ENCODE measurements at regions not wholly inside any gene's neighbourhood (a gene's known extent, or its start where the extent isn't known, plus 50 kb on each side); places are given as distances from the start of the nearest gene placed in this dataset.
"Not testable (repeated sequence)": the region's sequence is repeated elsewhere in the genome, so short reads cannot be mapped to it uniquely, and the experiment has no call there.

GRCh38 chr13:90246687-90247345 lies 1100.7 kb upstream of the MIR17HG start:
- DNase-seq (ENCODE audit: insufficient read length) (no peak), FAIRE-seq (no peak)
- TF ChIP-seq POLR2AphosphoS5 (IDR thresholded peaks at IDR 0.05; ENCODE audit: low read depth, low read length) = no peak
- no peak for TF ChIP-seq TAF1 (IDR thresholded peaks at IDR 0.05; ENCODE audit: borderline replicate concordance, low read depth, low read length)
- no peak for TF ChIP-seq POLR2A (IDR thresholded peaks at IDR 0.05; ENCODE audit: low read depth, low read length)

- TF ChIP-seq POLR2A (IDR thresholded peaks at IDR 0.05; ENCODE audit: low read depth, low read length) (no peak), POLR2AphosphoS5 (IDR thresholded peaks at IDR 0.05; ENCODE audit: low read depth, low read length) (no peak), TAF1 (IDR thresholded peaks at IDR 0.05; ENCODE audit: borderline replicate concordance, low read depth, low read length) (no peak)
- FAIRE-seq (no peak), DNase-seq (ENCODE audit: insufficient read length) (no peak)
These were observed 1093.7 kb upstream of the MIR17HG start for GRCh38 chr13:90253806-90254205.

- TF ChIP-seq TAF1 (IDR thresholded peaks at IDR 0.05; ENCODE audit: borderline replicate concordance, low read depth, low read length) (no peak), POLR2AphosphoS5 (IDR thresholded peaks at IDR 0.05; ENCODE audit: low read depth, low read length) (no peak), POLR2A (IDR thresholded peaks at IDR 0.05; ENCODE audit: low read depth, low read length) (no peak)
- DNase-seq (ENCODE audit: insufficient read length) (no peak), FAIRE-seq (no peak)
These were observed 1093.0 kb upstream of the MIR17HG start for GRCh38 chr13:90254437-90254836.

GRCh38 chr13:90256746-90257145 lies 1090.7 kb upstream of the MIR17HG start:
- FAIRE-seq = no peak

GRCh38 chr13:90258129-90258528 lies 1089.4 kb upstream of the MIR17HG start:
- no peak for TF ChIP-seq TAF1 (IDR thresholded peaks at IDR 0.05; ENCODE audit: borderline replicate concordance, low read depth, low read length)
- no peak for TF ChIP-seq POLR2A (IDR thresholded peaks at IDR 0.05; ENCODE audit: low read depth, low read length)
- no peak for TF ChIP-seq POLR2AphosphoS5 (IDR thresholded peaks at IDR 0.05; ENCODE audit: low read depth, low read length)
- no peak for FAIRE-seq
- DNase-seq (ENCODE audit: insufficient read length) = no peak

More at GRCh38 chr13:90256746-90257145, 1090.7 kb upstream of the MIR17HG start:
- TF ChIP-seq TAF1 (IDR thresholded peaks at IDR 0.05; ENCODE audit: borderline replicate concordance, low read depth, low read length) = no peak
- TF ChIP-seq POLR2A (IDR thresholded peaks at IDR 0.05; ENCODE audit: low read depth, low read length) = no peak
- no peak for TF ChIP-seq POLR2AphosphoS5 (IDR thresholded peaks at IDR 0.05; ENCODE audit: low read depth, low read length)
- DNase-seq (ENCODE audit: insufficient read length) = no peak

- DNase-seq (ENCODE audit: insufficient read length) (no peak), FAIRE-seq (no peak)
- TF ChIP-seq TAF1 (IDR thresholded peaks at IDR 0.05; ENCODE audit: borderline replicate concordance, low read depth, low read length) (no peak), POLR2AphosphoS5 (IDR thresholded peaks at IDR 0.05; ENCODE audit: low read depth, low read length) (no peak), POLR2A (IDR thresholded peaks at IDR 0.05; ENCODE audit: low read depth, low read length) (no peak)
These were observed 1086.1 kb upstream of the MIR17HG start for GRCh38 chr13:90261343-90261742.

GRCh38 chr13:90270226-90270625 lies 1077.3 kb upstream of the MIR17HG start:
- no peak for TF ChIP-seq TAF1 (IDR thresholded peaks at IDR 0.05; ENCODE audit: borderline replicate concordance, low read depth, low read length)
- TF ChIP-seq POLR2AphosphoS5 (IDR thresholded peaks at IDR 0.05; ENCODE audit: low read depth, low read length) = no peak
- no peak for TF ChIP-seq POLR2A (IDR thresholded peaks at IDR 0.05; ENCODE audit: low read depth, low read length)
- FAIRE-seq = no peak

GRCh38 chr13:90272356-90272755 lies 1075.1 kb upstream of the MIR17HG start:
- no peak for DNase-seq (ENCODE audit: insufficient read length)
- no peak for TF ChIP-seq POLR2A (IDR thresholded peaks at IDR 0.05; ENCODE audit: low read depth, low read length)
- no peak for TF ChIP-seq POLR2AphosphoS5 (IDR thresholded peaks at IDR 0.05; ENCODE audit: low read depth, low read length)
- no peak for TF ChIP-seq TAF1 (IDR thresholded peaks at IDR 0.05; ENCODE audit: borderline replicate concordance, low read depth, low read length)
- no peak for FAIRE-seq

More at GRCh38 chr13:90270226-90270625, 1077.3 kb upstream of the MIR17HG start:
- DNase-seq (ENCODE audit: insufficient read length) = no peak

- FAIRE-seq (no peak), DNase-seq (ENCODE audit: insufficient read length) (no peak)
- no peak for TF ChIP-seq TAF1 (IDR thresholded peaks at IDR 0.05; ENCODE audit: borderline replicate concordance, low read depth, low read length)
- TF ChIP-seq POLR2A (IDR thresholded peaks at IDR 0.05; ENCODE audit: low read depth, low read length) = no peak
- TF ChIP-seq POLR2AphosphoS5 (IDR thresholded peaks at IDR 0.05; ENCODE audit: low read depth, low read length) = no peak
These were observed 1071.3 kb upstream of the MIR17HG start for GRCh38 chr13:90276216-90276615.

- not testable (repeated sequence) for DNase-seq (ENCODE audit: insufficient read length); FAIRE-seq
These were observed 1069.3 kb upstream of the MIR17HG start for GRCh38 chr13:90278231-90278630.

- DNase-seq (ENCODE audit: insufficient read length) (no peak), FAIRE-seq (no peak)
- TF ChIP-seq TAF1 (IDR thresholded peaks at IDR 0.05; ENCODE audit: borderline replicate concordance, low read depth, low read length) (no peak), POLR2A (IDR thresholded peaks at IDR 0.05; ENCODE audit: low read depth, low read length) (no peak), POLR2AphosphoS5 (IDR thresholded peaks at IDR 0.05; ENCODE audit: low read depth, low read length) (no peak)
These were observed 1065.8 kb upstream of the MIR17HG start for GRCh38 chr13:90281709-90282108.

- FAIRE-seq (no peak), DNase-seq (ENCODE audit: insufficient read length) (no peak)
- TF ChIP-seq POLR2A (IDR thresholded peaks at IDR 0.05; ENCODE audit: low read depth, low read length) (no peak), TAF1 (IDR thresholded peaks at IDR 0.05; ENCODE audit: borderline replicate concordance, low read depth, low read length) (no peak), POLR2AphosphoS5 (IDR thresholded peaks at IDR 0.05; ENCODE audit: low read depth, low read length) (no peak)
These were observed 1060.0 kb upstream of the MIR17HG start for GRCh38 chr13:90287521-90287920.

Measured in GM12892 (cell line).